Liver (tissue), 8 donors: ENCODE measurements at regions not wholly inside any gene's neighbourhood (a gene's known extent, or its start where the extent isn't known, plus 50 kb on each side); places are given as distances from the start of the nearest gene placed in this dataset.

ENCODE experiments used
- DNase-seq: peaks from one replicate; pipeline ENCODE4 v3.0.0-alpha.2; 2017; ENCODE audit warnings: low spot score
- H3K27ac ChIP-seq, 2 donors: one replicate each; pipeline ENCODE4 v1.7.0; 2013; ENCODE audit warnings: inconsistent platforms in 2 of 2, low read length in 2 of 2, control low read depth in 1 of 2, low read depth in 1 of 2, mild to moderate bottlenecking in 1 of 2
- H3K27me3 ChIP-seq, 4 donors: one replicate each; pipeline versions ENCODE4 v1.6.1 to v1.7.0; 2013; ENCODE audit warnings: low read length in 3 of 4, inconsistent platforms in 1 of 4, mild to moderate bottlenecking in 1 of 4, moderate library complexity in 1 of 4; ENCODE audit not compliant: control insufficient read depth in 4 of 4, insufficient read depth in 4 of 4
- H3K36me3 ChIP-seq, 4 donors: one replicate each; pipeline versions ENCODE4 v1.6.1 to v1.7.0; 2013; ENCODE audit warnings: low read length in 3 of 4, mild to moderate bottlenecking in 3 of 4, low read depth in 1 of 4, moderate library complexity in 1 of 4; ENCODE audit not compliant: control insufficient read depth in 4 of 4, insufficient read depth in 3 of 4
- H3K4me1 ChIP-seq, 4 donors: one replicate each; pipeline versions ENCODE4 v1.6.1 to v1.7.0; 2013; ENCODE audit warnings: low read length in 3 of 4, mild to moderate bottlenecking in 3 of 4, moderate library complexity in 1 of 4; ENCODE audit not compliant: control insufficient read depth in 4 of 4, insufficient read depth in 4 of 4
- H3K4me3 ChIP-seq, 3 donors: one replicate each; pipeline versions ENCODE4 v1.6.1 to v1.7.0; 2013; ENCODE audit warnings: low read length in 3 of 3, control low read depth in 1 of 3, low read depth in 1 of 3, mild to moderate bottlenecking in 1 of 3
- H3K9ac ChIP-seq, 2 donors: one replicate each; pipeline ENCODE4 v1.7.0; 2013; ENCODE audit warnings: low read length in 2 of 2, mild to moderate bottlenecking in 2 of 2, moderate library complexity in 2 of 2, control low read depth in 1 of 2, low read depth in 1 of 2
- H3K9me3 ChIP-seq, 4 donors: one replicate each; pipeline versions ENCODE4 v1.6.1 to v1.7.0; 2013; ENCODE audit warnings: low read length in 3 of 4; ENCODE audit not compliant: control insufficient read depth in 4 of 4
- CTCF ChIP-seq: fragments of 150-350 bp; IDR thresholded peaks from 2 replicates; pipeline ENCODE4 v1.5.1; 2017; ENCODE audit warnings: improper control_type of control experiment, low read depth, low read length; ENCODE audit not compliant: missing input control
- FOXA1 ChIP-seq: IDR thresholded peaks from 2 replicates; pipeline ENCODE4 v1.6.1; 2016; ENCODE audit warnings: antibody characterized with exemption
- FOXA2 ChIP-seq: IDR thresholded peaks from 2 replicates; pipeline ENCODE4 v1.6.1; 2016; ENCODE audit warnings: antibody characterized with exemption
- HNF4A ChIP-seq, 2 donors: conservative IDR thresholded peaks; 2 replicates each; pipeline ENCODE4 v1.6.1; 2016; ENCODE audit warnings: antibody characterized with exemption in 2 of 2, mild to moderate bottlenecking in 2 of 2
- NR2F2 ChIP-seq: IDR thresholded peaks from 2 replicates; pipeline ENCODE4 v1.6.1; 2016; ENCODE audit warnings: antibody characterized with exemption
- REST ChIP-seq: IDR thresholded peaks from 2 replicates; pipeline ENCODE4 v1.6.1; 2016; ENCODE audit warnings: antibody characterized with exemption, mild to moderate bottlenecking
- RXRA ChIP-seq, 2 donors: IDR thresholded peaks; 2 replicates each; pipeline ENCODE4 v1.6.1; 2017 to 2018; ENCODE audit warnings: antibody characterized with exemption in 2 of 2, mild to moderate bottlenecking in 1 of 2
- SP1 ChIP-seq: IDR thresholded peaks from 2 replicates; pipeline ENCODE4 v1.6.1; 2018; ENCODE audit warnings: antibody characterized with exemption, mild to moderate bottlenecking
- YY1 ChIP-seq: IDR thresholded peaks from 2 replicates; pipeline ENCODE4 v1.6.1; 2016; ENCODE audit warnings: antibody characterized with exemption, mild to moderate bottlenecking
- ZBTB33 ChIP-seq: IDR thresholded peaks from 2 replicates; pipeline ENCODE4 v1.6.1; 2016; ENCODE audit warnings: antibody characterized with exemption
- WGBS: extraction: QIAGEN DNeasy Blood & Tissue Kit; methylation state at CpG from one replicate; pipeline ENCODE4 v1.1.7; 2013; 5-methylcytosine and 5-hydroxymethylcytosine counted together
- TF ChIP-seq, protein P1 (sequence below): IDR thresholded peaks from 2 replicates; pipeline ENCODE4 v1.6.1; 2016; ENCODE audit warnings: antibody characterized with exemption
- donor health status: healthy.
- donor health status: healthy.
- donor health status: healthy.
- donor health status: healthy.
- donor health status: healthy.

DNA sequence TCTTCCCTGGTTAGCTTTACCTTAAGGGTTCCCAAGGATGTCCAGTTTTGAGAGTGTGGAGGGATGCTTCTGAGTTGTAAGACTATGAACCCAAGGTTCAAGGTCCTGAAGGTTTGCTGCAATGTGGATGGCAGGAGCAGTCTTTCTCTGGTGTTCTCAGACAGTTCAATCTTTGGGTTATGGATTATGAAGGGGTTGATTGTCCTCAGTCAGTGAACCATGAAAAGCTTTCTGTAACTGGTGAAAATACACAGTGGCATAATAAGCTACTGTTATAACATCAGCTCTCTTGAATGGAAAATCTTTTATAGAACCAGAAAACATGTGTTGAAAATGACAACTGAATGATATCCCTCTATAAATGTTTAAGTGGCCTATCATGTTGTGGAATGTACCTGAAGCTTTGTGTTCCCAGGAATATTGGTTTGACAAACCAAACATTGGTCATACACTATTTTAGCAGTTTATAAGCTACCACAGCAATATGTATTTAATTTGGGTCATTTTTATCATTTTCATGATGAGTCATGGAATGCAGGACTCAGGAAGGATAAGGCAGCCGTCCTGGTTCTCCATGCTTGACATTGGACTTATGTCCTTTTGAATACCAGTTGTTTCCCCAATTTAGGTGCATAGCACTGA, 1041.8 kb upstream of the ARRDC3 start:
- Histone ChIP-seq H3K36me3 (no peaks in the 10 kb centered on the region), H3K4me3 (no peak overlapping the region), H3K9me3 (no peaks in the 10 kb centered on the region), H3K9ac (no peak overlapping the region), H3K4me1 (no peaks in the 10 kb centered on the region), H3K27me3 (no peaks in the 10 kb centered on the region), H3K27ac (no peak overlapping the region)
- TF ChIP-seq CTCF (peak; percentile 5), HNF4A (conservative IDR thresholded peaks at IDR 0.05) (no peak), ZBTB33 (no peak), FOXA1 (no peak), RXRA (IDR thresholded peaks at IDR 0.05) (no peak)
- TF ChIP-seq, protein P1, sequence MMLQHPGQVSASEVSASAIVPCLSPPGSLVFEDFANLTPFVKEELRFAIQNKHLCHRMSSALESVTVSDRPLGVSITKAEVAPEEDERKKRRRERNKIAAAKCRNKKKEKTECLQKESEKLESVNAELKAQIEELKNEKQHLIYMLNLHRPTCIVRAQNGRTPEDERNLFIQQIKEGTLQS: no peak
- DNase-seq: no peak
- 87% methylated on average over 1 of the region's 1 CpG for WGBS

GRCh38 chr5:92421942-92422341, 1038.8 kb upstream of the ARRDC3 start:
- Histone ChIP-seq H3K27me3 (no peaks in the 10 kb centered on the region), H3K9me3 (no peaks in the 10 kb centered on the region), H3K27ac (no peak overlapping the region), H3K9ac (no peak overlapping the region), H3K4me1 (no peaks in the 10 kb centered on the region), H3K36me3 (no peaks in the 10 kb centered on the region), H3K4me3 (no peak overlapping the region)
- TF ChIP-seq YY1: no peak
- TF ChIP-seq FOXA2: no peak
- TF ChIP-seq SP1: no peak
- no peak for TF ChIP-seq RXRA (IDR thresholded peaks at IDR 0.05)
- no peak for DNase-seq
- WGBS: 60% methylated on average over 1 of the region's 1 CpG

GRCh38 chr5:92421196-92421595, 1038.1 kb upstream of the ARRDC3 start:
- TF ChIP-seq NR2F2: no peak
- H3K36me3 ChIP-seq: no peaks in the 10 kb centered on the region
- no peak for DNase-seq

DNA sequence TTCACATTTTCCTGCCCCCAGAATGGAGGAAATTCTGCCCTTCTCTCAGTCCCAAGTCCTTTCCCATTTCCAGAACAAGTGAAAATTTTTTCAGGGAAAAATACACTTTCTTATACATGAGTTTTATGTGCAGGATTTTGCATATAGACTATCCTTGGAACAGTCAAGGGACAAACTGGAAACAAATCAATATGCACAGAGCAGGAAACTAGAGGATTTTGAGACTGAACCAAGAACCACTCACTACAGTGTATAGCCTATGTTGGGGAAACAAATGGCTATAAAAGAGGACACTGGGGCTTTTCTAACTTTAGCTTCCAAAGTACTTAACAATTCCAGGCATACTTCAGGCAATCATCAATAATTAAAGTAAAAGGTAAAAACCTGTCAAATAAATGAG, 1036.1 kb upstream of the ARRDC3 start:
- Histone ChIP-seq H3K4me1 (no peaks in the 10 kb centered on the region), H3K9ac (no peak overlapping the region), H3K36me3 (no peaks in the 10 kb centered on the region), H3K27me3 (no peaks in the 10 kb centered on the region), H3K4me3 (no peak overlapping the region), H3K27ac (no peak overlapping the region), H3K9me3 (no peaks in the 10 kb centered on the region)
- no peak for DNase-seq
- TF ChIP-seq FOXA2 (no peak), YY1 (no peak), CTCF (no peak), REST (no peak)

More at GRCh38 chr5:92421196-92421595, 1038.1 kb upstream of the ARRDC3 start:
- no peaks in the 10 kb centered on the region for H3K27me3 ChIP-seq
- H3K4me1 ChIP-seq: no peaks in the 10 kb centered on the region
- H3K27ac ChIP-seq: no peak overlapping the region
- no peak overlapping the region for H3K9ac ChIP-seq
- no peaks in the 10 kb centered on the region for H3K9me3 ChIP-seq
- H3K4me3 ChIP-seq: no peak overlapping the region
